HepG2 (cell line): ENCODE measurements at regions not wholly inside any gene's neighbourhood (a gene's known extent, or its start where the extent isn't known, plus 50 kb on each side); places are given as distances from the start of the nearest gene placed in this dataset.
A peak's percentile ranks its signal among the peaks of the same experiment; 100 is the strongest.

ENCODE experiments used
- ATAC-seq: fragments of 200-7000 bp; cut with Tn5 transposase; 3 replicates; pipeline ENCODE4 v1.9.1; 2020; ENCODE audit warnings: mild to moderate bottlenecking, moderate library complexity
- BruUV-seq: library from RNA; stranded (reverse); fragments of 400-500 nt; replicated peaks from 2 replicates; lab custom pipeline; 2021; lab: Mats Ljungman, UMichigan
- CTCF ChIA-PET: fragments of 300-600 bp; formaldehyde crosslinking; extraction: SDS; loops from one replicate; lab custom pipeline; 2021; ENCODE audit warnings: low total read pairs, inconsistent platforms, low intra/inter-chr PET ratio; lab: Yijun Ruan, JAX
- POLR2A ChIA-PET: fragments of 350-600 bp; sonication (Branson Sonifier 250); formaldehyde crosslinking; loops from one replicate; lab custom pipeline; 2020; ENCODE audit warnings: antibody characterized with exemption, inconsistent platforms; lab: Yijun Ruan, JAX
- DNase-seq: peaks from one replicate; pipeline ENCODE4 v3.0.0-alpha.2; 2015; ENCODE audit warnings: low spot score
- FAIRE-seq: peaks from 3 replicates; lab custom pipeline; 2011; peaks lifted over from hg19 to GRCh38; lab: Jason Lieb, UNC
- H2AFZ ChIP-seq: one replicate; pipeline ENCODE4 v1.6.1; 2011; ENCODE audit warnings: low read length, inconsistent platforms
- H3K27ac ChIP-seq: fragments of 300-600 bp; 3 replicates; pipeline ENCODE4 v1.8.0; 2011; ENCODE audit warnings: mixed run types, mild to moderate bottlenecking, mixed read lengths, low read length, inconsistent platforms; ENCODE audit not compliant: insufficient read depth; ENCODE audit errors: extremely low read length
- H3K27me3 ChIP-seq, 2 experiments: fragments of 200-600 bp in 1 of 2; 2 replicates in 1 of 2; 3 replicates in 1 of 2; pipeline versions ENCODE4 v1.6.0 to v1.8.0; 2011; ENCODE audit warnings: low read length in 2 of 2, mild to moderate bottlenecking in 2 of 2, moderate library complexity in 2 of 2, inconsistent platforms in 1 of 2; ENCODE audit not compliant: insufficient read depth in 2 of 2, control insufficient read depth in 1 of 2
- H3K36me3 ChIP-seq, 2 experiments: fragments of 200-600 bp in 1 of 2; replicated peaks in 1 of 2; 2 replicates in 1 of 2; 3 replicates in 1 of 2; pipeline versions ENCODE4 v1.5.1 to v1.8.0; 2011; ENCODE audit warnings: low read length in 2 of 2, inconsistent platforms in 1 of 2; ENCODE audit not compliant: insufficient read depth in 2 of 2, control insufficient read depth in 1 of 2
- H3K4me1 ChIP-seq: 2 replicates; pipeline ENCODE4 v1.5.1; 2012; ENCODE audit warnings: low read length, inconsistent platforms; ENCODE audit not compliant: insufficient read depth
- H3K4me2 ChIP-seq: 2 replicates; pipeline ENCODE4 v1.6.0; 2011; ENCODE audit warnings: low read depth, low read length, inconsistent platforms
- H3K4me3 ChIP-seq, 3 experiments: fragments of 200-600 bp in 1 of 3; sonication (generic), shearing (Covaris generic) in 1 of 3; replicated peaks in 1 of 3; 2 replicates each; pipeline ENCODE4 v1.5.1; 2011 to 2016; ENCODE audit warnings: low read length in 3 of 3, inconsistent platforms in 2 of 3, low read depth in 2 of 3, mild to moderate bottlenecking in 2 of 3, control low read depth in 1 of 3, mixed read lengths in 1 of 3; ENCODE audit not compliant: insufficient read depth in 1 of 3
- H3K79me2 ChIP-seq: one replicate; pipeline ENCODE4 v1.6.1; 2011; ENCODE audit warnings: low read length, inconsistent platforms; ENCODE audit not compliant: insufficient read depth
- H3K9ac ChIP-seq: 2 replicates; pipeline ENCODE4 v1.6.0; 2011; ENCODE audit warnings: mild to moderate bottlenecking, low read depth, low read length, inconsistent platforms; ENCODE audit not compliant: insufficient read depth
- H3K9me3 ChIP-seq: 2 replicates; pipeline ENCODE4 v1.5.1; 2012; ENCODE audit warnings: mild to moderate bottlenecking, low read length
- H4K20me1 ChIP-seq: 2 replicates; pipeline ENCODE4 v1.6.0; 2011; ENCODE audit warnings: inconsistent platforms, mild to moderate bottlenecking, low read length, moderate library complexity; ENCODE audit not compliant: insufficient read depth
- BCL6 ChIP-seq: IDR thresholded peaks from 2 replicates; pipeline ENCODE4 v1.6.1; 2016; ENCODE audit warnings: missing genetic modification reagents, missing compliant biosample characterization
- BHLHE40 ChIP-seq: IDR thresholded peaks from 2 replicates; pipeline ENCODE4 v1.6.1; 2011; ENCODE audit warnings: low read length, improper control_type of control experiment
- CEBPB ChIP-seq: IDR thresholded peaks from 2 replicates; pipeline ENCODE4 v1.6.1; 2011; ENCODE audit warnings: low read depth, low read length, improper control_type of control experiment, borderline replicate concordance
- GABPA ChIP-seq, 2 experiments: IDR thresholded peaks; 2 replicates each; pipeline ENCODE4 v1.6.1; 2011 to 2016; ENCODE audit warnings: low read depth in 2 of 2, low read length in 1 of 2, missing biosample characterization in 1 of 2, missing genetic modification characterization in 1 of 2
- MEF2D ChIP-seq: sonication (generic); formaldehyde crosslinking; IDR thresholded peaks from 2 replicates; pipeline ENCODE4 v1.5.1; 2020; ENCODE audit warnings: mild to moderate bottlenecking, missing genetic modification reagents
- REXO4 ChIP-seq: sonication (generic); formaldehyde crosslinking; IDR thresholded peaks from 2 replicates; pipeline ENCODE4 v1.8.0; 2022; ENCODE audit warnings: missing genetic modification reagents, mild to moderate bottlenecking, borderline replicate concordance
- SOX5 ChIP-seq: IDR thresholded peaks from 2 replicates; pipeline ENCODE4 v1.6.1; 2016; ENCODE audit warnings: borderline replicate concordance
- ZNF768 ChIP-seq: sonication (generic); formaldehyde crosslinking; IDR thresholded peaks from 2 replicates; pipeline ENCODE4 v1.4.0; 2020; ENCODE audit warnings: missing genetic modification reagents
- WGBS: methylation state at CpG from one replicate; pipeline ENCODE4 v1.1.6; 2017; ENCODE audit warnings: low lambda C conversion rate; 5-methylcytosine and 5-hydroxymethylcytosine counted together
- in situ Hi-C: cut with HindIII; loops from 2 replicates; pipeline ENCODE4 v1.10.0; 2017; ENCODE audit warnings: low pct_unique_long_range_greater_than_20kb; ENCODE audit not compliant: extremely low pct_ligation_motif_present
- intact Hi-C: fragments of 100-400 bp; cut with micrococcal nuclease; formaldehyde crosslinking; loops from one replicate; pipeline ENCODE4 v1.10.0; 2022; ENCODE audit not compliant: unreplicated experiment
- TF ChIP-seq, protein P1 (sequence below): sonication (generic); formaldehyde crosslinking; IDR thresholded peaks from 2 replicates; pipeline ENCODE4 v1.9.0; 2021; ENCODE audit warnings: mild to moderate bottlenecking, missing genetic modification reagents

DNA sequence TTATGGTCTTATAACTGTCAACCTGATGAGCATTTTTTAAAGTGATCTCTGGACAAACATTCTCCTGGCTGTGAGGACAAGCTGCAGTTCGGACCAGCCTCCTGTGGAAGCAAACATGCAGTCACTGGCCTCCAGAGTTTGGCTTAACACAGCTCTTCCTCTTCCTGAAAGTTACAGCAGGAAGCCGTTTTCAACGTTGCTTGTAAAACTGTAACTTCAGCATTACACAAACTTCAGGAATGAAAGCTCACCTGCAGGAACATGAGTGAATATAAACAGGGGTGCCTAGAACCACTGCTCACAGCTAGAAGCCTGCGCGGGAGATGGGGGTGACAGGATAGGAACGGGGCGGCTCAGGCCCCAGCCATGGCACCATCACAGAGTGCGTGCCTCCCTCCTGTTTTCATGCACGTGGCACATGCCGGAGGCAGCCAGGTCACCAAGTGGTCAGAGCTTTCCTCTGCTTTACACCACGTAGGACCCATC is 292.9 kb upstream of the PITRM1 start:
- Histone ChIP-seq H3K9ac (no peak overlapping the region), H3K36me3 (no peaks in the 10 kb centered on the region), H3K4me2 (no peak overlapping the region), H3K79me2 (no peaks in the 10 kb centered on the region), H3K9me3 (no peaks in the 10 kb centered on the region), H3K27ac (no peak overlapping the region), H3K4me3 (no peak overlapping the region), H3K27me3 (peaks cover 0 to 14% of the 10 kb centered on the region in 2 experiments; a peak in 1 of 5 replicates), H2AFZ (no peak overlapping the region), H4K20me1 (no peaks in the 10 kb centered on the region), H3K4me1 (peaks cover 12% of the 10 kb centered on the region)
- no TSS peak for BruUV-seq
- in situ Hi-C loops (no loop called here), intact Hi-C loops (no loop called here)
- DNase-seq (no peak), FAIRE-seq (no peak), ATAC-seq (peak; percentile 46; the same call in 2 of the 3 replicates)
- CTCF ChIA-PET: no interaction called here
- TF ChIP-seq BHLHE40 (0 out of 2 replicates have a peak, but pooled peaks have one; percentile 6), GABPA (IDR thresholded peaks at IDR 0.05; ENCODE audit: low read depth, low read length) (no peak), GABPA (CRISPR knock-in tag; IDR thresholded peaks at IDR 0.05; ENCODE audit: low read depth) (0 out of 2 replicates have a peak, but pooled peaks have one; percentile 8), BCL6 (CRISPR knock-in tag) (no peak), SOX5 (CRISPR knock-in tag) (no peak), MEF2D (CRISPR knock-in tag) (no peak), ZNF768 (CRISPR knock-in tag) (no peak)
- POLR2A ChIA-PET: no interaction called here
- 55% methylated on average over 11 of the region's 11 CpGs for WGBS

DNA sequence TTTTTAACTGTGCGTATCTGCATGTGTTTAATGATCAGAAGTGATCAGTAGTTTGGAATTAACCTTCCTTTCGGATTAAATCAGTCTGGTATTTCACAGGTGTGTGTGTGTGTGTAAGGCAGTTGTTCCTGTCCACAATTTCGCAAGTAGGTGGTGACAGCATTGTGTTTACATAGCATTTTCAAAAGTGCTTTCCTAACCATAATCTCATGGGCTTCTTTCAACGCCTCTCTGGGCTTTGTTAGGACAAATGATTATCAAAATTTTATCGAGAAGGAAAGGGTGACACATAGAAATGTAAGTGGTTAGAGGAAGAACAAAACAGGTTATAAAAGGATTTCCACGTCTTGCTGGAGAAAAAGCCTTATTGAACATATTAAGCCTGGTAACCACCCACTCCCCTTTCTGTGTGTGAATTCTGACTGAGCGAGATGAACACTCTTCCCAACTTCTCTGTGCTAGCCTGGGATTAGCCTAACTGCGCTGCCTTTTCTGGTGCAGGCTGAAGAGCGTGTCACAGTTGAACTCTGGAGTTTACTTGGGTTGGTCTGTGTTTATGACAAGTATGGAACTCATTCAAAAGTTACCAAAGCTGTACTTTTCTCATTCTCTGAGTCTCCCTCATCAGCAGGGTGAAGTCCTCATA is 292.3 kb upstream of the PITRM1 start:
- DNase-seq: no peak
- no peaks in the 10 kb centered on the region for H4K20me1 ChIP-seq
- in situ Hi-C loops: no loop called here
- no peak for FAIRE-seq
- TF ChIP-seq CEBPB (peak; percentile 45), REXO4 (no peak)
- TF ChIP-seq, protein P1, sequence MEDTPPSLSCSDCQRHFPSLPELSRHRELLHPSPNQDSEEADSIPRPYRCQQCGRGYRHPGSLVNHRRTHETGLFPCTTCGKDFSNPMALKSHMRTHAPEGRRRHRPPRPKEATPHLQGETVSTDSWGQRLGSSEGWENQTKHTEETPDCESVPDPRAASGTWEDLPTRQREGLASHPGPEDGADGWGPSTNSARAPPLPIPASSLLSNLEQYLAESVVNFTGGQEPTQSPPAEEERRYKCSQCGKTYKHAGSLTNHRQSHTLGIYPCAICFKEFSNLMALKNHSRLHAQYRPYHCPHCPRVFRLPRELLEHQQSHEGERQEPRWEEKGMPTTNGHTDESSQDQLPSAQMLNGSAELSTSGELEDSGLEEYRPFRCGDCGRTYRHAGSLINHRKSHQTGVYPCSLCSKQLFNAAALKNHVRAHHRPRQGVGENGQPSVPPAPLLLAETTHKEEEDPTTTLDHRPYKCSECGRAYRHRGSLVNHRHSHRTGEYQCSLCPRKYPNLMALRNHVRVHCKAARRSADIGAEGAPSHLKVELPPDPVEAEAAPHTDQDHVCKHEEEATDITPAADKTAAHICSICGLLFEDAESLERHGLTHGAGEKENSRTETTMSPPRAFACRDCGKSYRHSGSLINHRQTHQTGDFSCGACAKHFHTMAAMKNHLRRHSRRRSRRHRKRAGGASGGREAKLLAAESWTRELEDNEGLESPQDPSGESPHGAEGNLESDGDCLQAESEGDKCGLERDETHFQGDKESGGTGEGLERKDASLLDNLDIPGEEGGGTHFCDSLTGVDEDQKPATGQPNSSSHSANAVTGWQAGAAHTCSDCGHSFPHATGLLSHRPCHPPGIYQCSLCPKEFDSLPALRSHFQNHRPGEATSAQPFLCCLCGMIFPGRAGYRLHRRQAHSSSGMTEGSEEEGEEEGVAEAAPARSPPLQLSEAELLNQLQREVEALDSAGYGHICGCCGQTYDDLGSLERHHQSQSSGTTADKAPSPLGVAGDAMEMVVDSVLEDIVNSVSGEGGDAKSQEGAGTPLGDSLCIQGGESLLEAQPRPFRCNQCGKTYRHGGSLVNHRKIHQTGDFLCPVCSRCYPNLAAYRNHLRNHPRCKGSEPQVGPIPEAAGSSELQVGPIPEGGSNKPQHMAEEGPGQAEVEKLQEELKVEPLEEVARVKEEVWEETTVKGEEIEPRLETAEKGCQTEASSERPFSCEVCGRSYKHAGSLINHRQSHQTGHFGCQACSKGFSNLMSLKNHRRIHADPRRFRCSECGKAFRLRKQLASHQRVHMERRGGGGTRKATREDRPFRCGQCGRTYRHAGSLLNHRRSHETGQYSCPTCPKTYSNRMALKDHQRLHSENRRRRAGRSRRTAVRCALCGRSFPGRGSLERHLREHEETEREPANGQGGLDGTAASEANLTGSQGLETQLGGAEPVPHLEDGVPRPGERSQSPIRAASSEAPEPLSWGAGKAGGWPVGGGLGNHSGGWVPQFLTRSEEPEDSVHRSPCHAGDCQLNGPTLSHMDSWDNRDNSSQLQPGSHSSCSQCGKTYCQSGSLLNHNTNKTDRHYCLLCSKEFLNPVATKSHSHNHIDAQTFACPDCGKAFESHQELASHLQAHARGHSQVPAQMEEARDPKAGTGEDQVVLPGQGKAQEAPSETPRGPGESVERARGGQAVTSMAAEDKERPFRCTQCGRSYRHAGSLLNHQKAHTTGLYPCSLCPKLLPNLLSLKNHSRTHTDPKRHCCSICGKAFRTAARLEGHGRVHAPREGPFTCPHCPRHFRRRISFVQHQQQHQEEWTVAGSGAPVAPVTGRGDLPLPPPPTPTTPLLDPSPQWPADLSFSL: 0 out of 2 replicates have a peak, but pooled peaks have one; percentile 9
- TF ChIP-seq, all 625 proteins: peak for 2
- Histone ChIP-seq H3K4me2 (no peak overlapping the region), H3K36me3 (no peaks in the 10 kb centered on the region), H3K79me2 (no peaks in the 10 kb centered on the region), H3K27ac (no peak overlapping the region), H3K4me3 (no peak overlapping the region), H3K4me1 (peaks cover 12% of the 10 kb centered on the region), H3K9ac (no peak overlapping the region), H3K27me3 (peaks cover 0 to 12% of the 10 kb centered on the region in 2 experiments; a peak in 1 of 5 replicates), H2AFZ (no peak overlapping the region), H3K9me3 (no peaks in the 10 kb centered on the region)
- WGBS: 5% methylated on average over 9 of the region's 9 CpGs
- ChIA-PET CTCF (no interaction called here), POLR2A (no interaction called here)
- intact Hi-C loops: no loop called here
- ATAC-seq: peak; percentile 47; the same call in 2 of the 3 replicates
- BruUV-seq: no TSS peak
